ENCODE measurements at regions not wholly inside any gene's neighbourhood (a gene's known extent, or its start where the extent isn't known, plus 50 kb on each side); places are given as distances from the start of the nearest gene placed in this dataset.

DNA sequence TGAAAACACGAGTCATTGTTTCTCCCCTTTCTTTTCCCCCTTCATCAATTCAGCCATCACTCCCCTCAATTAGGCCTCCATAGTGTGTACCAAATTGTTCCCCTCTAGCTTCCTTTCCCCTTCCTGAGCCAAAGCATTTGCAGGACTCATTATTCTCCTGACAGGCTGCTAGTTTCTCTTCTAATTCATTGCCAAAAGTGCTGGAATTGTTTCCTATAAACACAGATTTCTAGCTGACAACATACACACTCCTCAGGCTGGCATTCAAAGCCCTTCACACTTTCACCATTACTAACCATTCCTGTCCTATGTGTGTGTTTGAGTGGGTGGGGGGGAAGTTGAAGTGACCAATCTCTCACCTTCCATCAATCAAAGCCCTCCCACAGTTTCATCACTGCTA is 444.2 kb upstream of the OPRM1 start:
- no peak for TF ChIP-seq EZH2 (IDR thresholded peaks at IDR 0.05; ENCODE audit: borderline replicate concordance, insufficient read depth, low read depth, low read length, poor library complexity, severe bottlenecking)
- no peak for TF ChIP-seq CTCF (IDR thresholded peaks at IDR 0.05)
- Histone ChIP-seq H4K20me1 (ENCODE audit: control insufficient read depth, insufficient read depth, low read length, poor library complexity, severe bottlenecking) (no peaks in the 10 kb centered on the region), H3K27ac (ENCODE audit: low read length in 2 of 2) (no peak overlapping the region), H3K27me3 (replicated peaks in 1 of 4; ENCODE audit: control extremely low read depth in 1 of 4, control insufficient read depth in 3 of 4, insufficient read depth in 4 of 4, low read length in 3 of 4) (no peaks in the 10 kb centered on the region), H3K36me3 (replicated peaks in 1 of 2; ENCODE audit: control extremely low read depth in 1 of 2, control insufficient read depth in 1 of 2, extremely low read depth in 1 of 2, insufficient read depth in 2 of 2, low read length in 1 of 2) (no peaks in the 10 kb centered on the region), H3K9me3 (ENCODE audit: control extremely low read depth in 1 of 3, control insufficient read depth in 2 of 3, insufficient read depth in 1 of 3, low read length in 2 of 3) (no peaks in the 10 kb centered on the region), H3K4me3 (ENCODE audit: control extremely low read depth in 1 of 5, extremely low read depth in 1 of 5, insufficient read depth in 1 of 5, low read depth in 2 of 5, low read length in 4 of 5) (no peak overlapping the region), H2AFZ (ENCODE audit: insufficient read depth, low read depth, low read length, poor library complexity, severe bottlenecking) (no peak overlapping the region), H3K4me1 (ENCODE audit: control insufficient read depth in 2 of 2, insufficient read depth in 2 of 2, low read length in 2 of 2) (no peaks in the 10 kb centered on the region), H3K9ac (ENCODE audit: low read length) (no peak overlapping the region), H3K4me2 (replicated peaks; ENCODE audit: low read depth, low read length, poor library complexity, severe bottlenecking) (no peak overlapping the region), H3K79me2 (ENCODE audit: control insufficient read depth, insufficient read depth, low read length) (no peaks in the 10 kb centered on the region)
- H3K27me3 Mint-ChIP-seq, result no peaks in the 10 kb centered on the region
- no peaks in the 10 kb centered on the region for H3K4me1 Mint-ChIP-seq
- no peak overlapping the region for H3K27ac Mint-ChIP-seq
- H3K4me3 Mint-ChIP-seq, result no peak overlapping the region
- CTCF ChIA-PET, result no interaction called here
- H3K9me3 Mint-ChIP-seq (ENCODE audit: insufficient read depth), result peaks cover 2% of the 10 kb centered on the region
- intact Hi-C loops (cut with micrococcal nuclease), result no loop called here
- POLR2A ChIA-PET, result no interaction called here
- ATAC-seq (ENCODE audit: low read depth) (no peak), DNase-seq (no peak)
- WGBS (ENCODE audit: insufficient coverage), result 88% methylated on average over 1 of the region's 1 CpG

DNA sequence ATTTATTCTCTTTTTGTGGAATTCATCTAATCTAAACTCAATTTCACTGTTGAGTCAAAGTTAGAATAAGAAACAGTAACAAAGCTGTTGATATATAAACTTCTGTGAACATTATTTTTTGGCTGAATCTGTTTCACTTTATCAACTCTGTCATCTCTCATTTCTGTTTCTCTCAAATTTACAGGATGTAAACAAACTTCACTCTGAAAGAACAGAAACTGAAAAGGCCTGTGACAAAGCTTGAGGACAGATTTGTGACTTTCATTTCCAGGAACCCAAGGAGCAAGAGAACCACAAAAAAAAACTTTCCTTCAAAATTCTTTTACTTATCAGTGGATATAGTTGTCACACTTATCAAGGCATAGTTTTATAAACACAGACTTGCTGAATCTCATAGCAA is 447.9 kb upstream of the OPRM1 start:
- no peak for DNase-seq
- no peaks in the 10 kb centered on the region for H3K9me3 ChIP-seq (ENCODE audit: control extremely low read depth in 1 of 3, control insufficient read depth in 2 of 3, insufficient read depth in 1 of 3, low read length in 2 of 3)
- H3K27ac ChIP-seq (ENCODE audit: low read length in 2 of 2), result no peak overlapping the region
- no peak overlapping the region for H3K9ac ChIP-seq (ENCODE audit: low read length)
- no peak overlapping the region for H3K4me2 ChIP-seq (replicated peaks; ENCODE audit: low read depth, low read length, poor library complexity, severe bottlenecking)
- no peaks in the 10 kb centered on the region for H3K79me2 ChIP-seq (ENCODE audit: control insufficient read depth, insufficient read depth, low read length)
- H3K36me3 ChIP-seq (replicated peaks in 1 of 2; ENCODE audit: control extremely low read depth in 1 of 2, control insufficient read depth in 1 of 2, extremely low read depth in 1 of 2, insufficient read depth in 2 of 2, low read length in 1 of 2), result no peaks in the 10 kb centered on the region
- H4K20me1 ChIP-seq (ENCODE audit: control insufficient read depth, insufficient read depth, low read length, poor library complexity, severe bottlenecking), result no peaks in the 10 kb centered on the region
- Mint-ChIP-seq H3K27ac (no peak overlapping the region), H3K27me3 (no peaks in the 10 kb centered on the region), H3K4me1 (no peaks in the 10 kb centered on the region), H3K4me3 (no peak overlapping the region), H3K9me3 (ENCODE audit: insufficient read depth) (peaks cover 7% of the 10 kb centered on the region)
- no peak overlapping the region for H3K4me3 ChIP-seq (ENCODE audit: control extremely low read depth in 1 of 5, extremely low read depth in 1 of 5, insufficient read depth in 1 of 5, low read depth in 2 of 5, low read length in 4 of 5)
- CTCF ChIA-PET, result no interaction called here
- POLR2A ChIA-PET, result no interaction called here
- ATAC-seq (ENCODE audit: low read depth), result no peak
- no peak for TF ChIP-seq CTCF (IDR thresholded peaks at IDR 0.05)
- TF ChIP-seq EZH2 (IDR thresholded peaks at IDR 0.05; ENCODE audit: borderline replicate concordance, insufficient read depth, low read depth, low read length, poor library complexity, severe bottlenecking), result no peak
- intact Hi-C loops (cut with micrococcal nuclease), result no loop called here
- H3K27me3 ChIP-seq (replicated peaks in 1 of 4; ENCODE audit: control extremely low read depth in 1 of 4, control insufficient read depth in 3 of 4, insufficient read depth in 4 of 4, low read length in 3 of 4), result no peaks in the 10 kb centered on the region
- no peaks in the 10 kb centered on the region for H3K4me1 ChIP-seq (ENCODE audit: control insufficient read depth in 2 of 2, insufficient read depth in 2 of 2, low read length in 2 of 2)
- H2AFZ ChIP-seq (ENCODE audit: insufficient read depth, low read depth, low read length, poor library complexity, severe bottlenecking), result no peak overlapping the region
